HepG2 (cell line): ENCODE measurements at regions not wholly inside any gene's neighbourhood (a gene's known extent, or its start where the extent isn't known, plus 50 kb on each side); places are given as distances from the start of the nearest gene placed in this dataset.

Source experiments
- EHMT2 ChIP-seq: fragments of 200-600 bp; sonication (generic); IDR thresholded peaks from 2 replicates; pipeline ENCODE4 v1.7.0; 2017; ENCODE audit warnings: antibody characterized with exemption, low read depth, low read length, borderline replicate concordance
- GATAD1 ChIP-seq: IDR thresholded peaks from 2 replicates; pipeline ENCODE4 v1.6.1; 2016; ENCODE audit warnings: missing genetic modification reagents, missing compliant biosample characterization
- HNRNPL ChIP-seq: fragments of 200-400 bp; formaldehyde crosslinking; IDR thresholded peaks from 2 replicates; pipeline ENCODE4 v1.6.1; 2017; ENCODE audit warnings: mild to moderate bottlenecking, low read depth, low read length
- IKZF4 ChIP-seq: sonication (generic); formaldehyde crosslinking; IDR thresholded peaks from 2 replicates; pipeline ENCODE4 v1.5.1; 2020; ENCODE audit warnings: borderline replicate concordance, mild to moderate bottlenecking, low read depth, missing genetic modification reagents; ENCODE audit errors: not compliant biosample characterization
- KLF9 ChIP-seq: IDR thresholded peaks from 2 replicates; pipeline ENCODE4 v1.6.1; 2016; ENCODE audit warnings: low read depth
- KMT2B ChIP-seq: IDR thresholded peaks from 2 replicates; pipeline ENCODE4 v1.6.1; 2016; ENCODE audit warnings: missing genetic modification reagents, missing compliant biosample characterization
- MAFK ChIP-seq, 2 experiments: IDR thresholded peaks in 1 of 2; conservative IDR thresholded peaks in 1 of 2; 2 replicates each; pipeline ENCODE4 v1.6.1; 2011; ENCODE audit warnings: improper control_type of control experiment in 2 of 2, low read length in 2 of 2
- RAD21 ChIP-seq: fragments of 450-650 bp; formaldehyde crosslinking; IDR thresholded peaks from 2 replicates; pipeline ENCODE4 v1.5.0; 2020; ENCODE audit warnings: mild to moderate bottlenecking
- RAD51 ChIP-seq: fragments of 450-650 bp; IDR thresholded peaks from 2 replicates; pipeline ENCODE4 v1.6.1; 2016; ENCODE audit warnings: borderline replicate concordance
- SOX5 ChIP-seq: IDR thresholded peaks from 2 replicates; pipeline ENCODE4 v1.6.1; 2016; ENCODE audit warnings: borderline replicate concordance
- TCF7L2 ChIP-seq: IDR thresholded peaks from 2 replicates; pipeline ENCODE4 v1.6.1; 2011; ENCODE audit warnings: mild to moderate bottlenecking, low read depth, low read length, moderate library complexity
- TEAD3 ChIP-seq: optimal IDR thresholded peaks from 2 replicates; pipeline ENCODE3; 2016; ENCODE audit warnings: borderline replicate concordance
- XRCC5 ChIP-seq: fragments of 200-400 bp; formaldehyde crosslinking; optimal IDR thresholded peaks from 2 replicates; pipeline ENCODE3; 2017; ENCODE audit warnings: mild to moderate bottlenecking, low read length
- ZFP82 ChIP-seq: sonication (generic); formaldehyde crosslinking; IDR thresholded peaks from 2 replicates; pipeline ENCODE4 v1.5.1; 2020; ENCODE audit warnings: mild to moderate bottlenecking, missing genetic modification reagents, borderline replicate concordance
- ZFY ChIP-seq: sonication (generic); formaldehyde crosslinking; IDR thresholded peaks from 2 replicates; pipeline ENCODE4 v1.4.0; 2020; ENCODE audit warnings: missing genetic modification reagents
- ZNF484 ChIP-seq: sonication (generic); formaldehyde crosslinking; IDR thresholded peaks from 2 replicates; pipeline ENCODE4 v1.5.1; 2020; ENCODE audit warnings: mild to moderate bottlenecking, low read depth, missing genetic modification reagents, borderline replicate concordance
- ZNF773 ChIP-seq: sonication (generic); formaldehyde crosslinking; IDR thresholded peaks from 2 replicates; pipeline ENCODE4 v1.4.0; 2020; ENCODE audit warnings: missing genetic modification reagents, borderline replicate concordance
- ZNF839 ChIP-seq: sonication (generic); formaldehyde crosslinking; IDR thresholded peaks from 2 replicates; pipeline ENCODE4 v1.4.0; 2020; ENCODE audit warnings: missing genetic modification reagents, mild to moderate bottlenecking, borderline replicate concordance
- ZSCAN29 ChIP-seq: sonication (generic); formaldehyde crosslinking; conservative IDR thresholded peaks from 2 replicates; pipeline ENCODE4 v1.4.0; 2020; ENCODE audit warnings: mild to moderate bottlenecking, missing genetic modification reagents
- TF ChIP-seq, protein P1 (sequence below): sonication (generic); formaldehyde crosslinking; IDR thresholded peaks from 2 replicates; pipeline ENCODE4 v1.9.0; 2021; ENCODE audit warnings: missing genetic modification reagents, borderline replicate concordance
- TF ChIP-seq, protein P2 (sequence below): sonication (generic); formaldehyde crosslinking; IDR thresholded peaks from 2 replicates; pipeline ENCODE4 v1.5.0; 2020; ENCODE audit warnings: missing genetic modification reagents
- TF ChIP-seq, protein P3 (sequence below): IDR thresholded peaks from 2 replicates; pipeline ENCODE4 v1.6.1; 2016; ENCODE audit warnings: missing genetic modification reagents, missing compliant biosample characterization
- TF ChIP-seq, protein P4 (sequence below): sonication (generic); formaldehyde crosslinking; IDR thresholded peaks from 2 replicates; pipeline ENCODE4 v1.5.0; 2020; ENCODE audit warnings: mild to moderate bottlenecking, missing genetic modification reagents, moderate library complexity
- TF ChIP-seq, protein P5 (sequence below): sonication (generic); formaldehyde crosslinking; IDR thresholded peaks from 2 replicates; pipeline ENCODE4 v1.4.0; 2020; ENCODE audit warnings: mild to moderate bottlenecking, missing genetic modification reagents

DNA sequence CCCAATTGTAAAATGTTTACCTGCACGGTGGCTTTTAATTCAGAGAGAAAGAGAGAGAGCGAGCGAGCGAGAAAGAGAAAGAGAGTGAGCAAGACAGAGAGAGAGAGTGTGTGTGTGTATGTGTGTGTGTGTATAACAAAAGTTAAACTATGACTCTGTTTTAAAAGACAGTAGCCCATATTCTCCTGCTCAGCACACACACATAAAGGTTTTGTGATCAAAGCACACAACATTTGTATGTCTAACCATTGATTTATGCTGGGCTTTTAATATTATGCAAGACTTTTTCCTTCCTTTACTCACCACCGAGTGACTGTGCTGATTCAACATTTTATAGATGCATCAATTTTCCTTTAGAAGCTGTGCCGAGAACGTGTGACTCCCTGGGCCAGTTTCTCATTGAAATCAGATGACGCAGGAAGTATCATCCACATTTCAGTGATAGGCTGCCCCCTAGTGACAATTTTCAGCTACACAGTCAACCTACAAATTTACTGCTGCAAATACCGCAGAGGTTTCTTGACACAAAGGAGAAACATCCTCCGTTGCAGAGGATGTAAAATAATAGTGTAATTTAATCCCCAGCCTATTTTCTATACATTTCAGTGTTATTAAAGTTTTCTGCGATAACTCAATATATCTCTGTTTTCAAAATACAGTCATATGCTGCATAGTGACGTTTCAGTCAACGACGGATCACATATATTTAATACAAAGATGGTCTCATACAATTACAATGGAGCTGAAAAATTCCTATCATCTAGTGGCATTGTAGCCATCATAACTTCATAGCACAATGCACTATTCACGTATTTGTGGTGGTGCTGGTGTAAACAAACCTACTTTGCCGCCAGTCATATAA is 165.9 kb upstream of the TANK start (continued):
- TF ChIP-seq, protein P1, sequence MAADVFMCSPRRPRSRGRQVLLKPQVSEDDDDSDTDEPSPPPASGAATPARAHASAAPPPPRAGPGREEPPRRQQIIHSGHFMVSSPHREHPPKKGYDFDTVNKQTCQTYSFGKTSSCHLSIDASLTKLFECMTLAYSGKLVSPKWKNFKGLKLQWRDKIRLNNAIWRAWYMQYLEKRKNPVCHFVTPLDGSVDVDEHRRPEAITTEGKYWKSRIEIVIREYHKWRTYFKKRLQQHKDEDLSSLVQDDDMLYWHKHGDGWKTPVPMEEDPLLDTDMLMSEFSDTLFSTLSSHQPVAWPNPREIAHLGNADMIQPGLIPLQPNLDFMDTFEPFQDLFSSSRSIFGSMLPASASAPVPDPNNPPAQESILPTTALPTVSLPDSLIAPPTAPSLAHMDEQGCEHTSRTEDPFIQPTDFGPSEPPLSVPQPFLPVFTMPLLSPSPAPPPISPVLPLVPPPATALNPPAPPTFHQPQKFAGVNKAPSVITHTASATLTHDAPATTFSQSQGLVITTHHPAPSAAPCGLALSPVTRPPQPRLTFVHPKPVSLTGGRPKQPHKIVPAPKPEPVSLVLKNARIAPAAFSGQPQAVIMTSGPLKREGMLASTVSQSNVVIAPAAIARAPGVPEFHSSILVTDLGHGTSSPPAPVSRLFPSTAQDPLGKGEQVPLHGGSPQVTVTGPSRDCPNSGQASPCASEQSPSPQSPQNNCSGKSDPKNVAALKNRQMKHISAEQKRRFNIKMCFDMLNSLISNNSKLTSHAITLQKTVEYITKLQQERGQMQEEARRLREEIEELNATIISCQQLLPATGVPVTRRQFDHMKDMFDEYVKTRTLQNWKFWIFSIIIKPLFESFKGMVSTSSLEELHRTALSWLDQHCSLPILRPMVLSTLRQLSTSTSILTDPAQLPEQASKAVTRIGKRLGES (CRISPR knock-in tag), result no peak
- TF ChIP-seq, protein P2, sequence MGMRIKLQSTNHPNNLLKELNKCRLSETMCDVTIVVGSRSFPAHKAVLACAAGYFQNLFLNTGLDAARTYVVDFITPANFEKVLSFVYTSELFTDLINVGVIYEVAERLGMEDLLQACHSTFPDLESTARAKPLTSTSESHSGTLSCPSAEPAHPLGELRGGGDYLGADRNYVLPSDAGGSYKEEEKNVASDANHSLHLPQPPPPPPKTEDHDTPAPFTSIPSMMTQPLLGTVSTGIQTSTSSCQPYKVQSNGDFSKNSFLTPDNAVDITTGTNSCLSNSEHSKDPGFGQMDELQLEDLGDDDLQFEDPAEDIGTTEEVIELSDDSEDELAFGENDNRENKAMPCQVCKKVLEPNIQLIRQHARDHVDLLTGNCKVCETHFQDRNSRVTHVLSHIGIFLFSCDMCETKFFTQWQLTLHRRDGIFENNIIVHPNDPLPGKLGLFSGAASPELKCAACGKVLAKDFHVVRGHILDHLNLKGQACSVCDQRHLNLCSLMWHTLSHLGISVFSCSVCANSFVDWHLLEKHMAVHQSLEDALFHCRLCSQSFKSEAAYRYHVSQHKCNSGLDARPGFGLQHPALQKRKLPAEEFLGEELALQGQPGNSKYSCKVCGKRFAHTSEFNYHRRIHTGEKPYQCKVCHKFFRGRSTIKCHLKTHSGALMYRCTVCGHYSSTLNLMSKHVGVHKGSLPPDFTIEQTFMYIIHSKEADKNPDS (CRISPR knock-in tag), result no peak
- no peak for TF ChIP-seq ZSCAN29 (CRISPR knock-in tag)
- no peak for TF ChIP-seq ZFP82 (CRISPR knock-in tag)
- TF ChIP-seq ZNF839 (CRISPR knock-in tag), result no peak
- TF ChIP-seq, protein P3, sequence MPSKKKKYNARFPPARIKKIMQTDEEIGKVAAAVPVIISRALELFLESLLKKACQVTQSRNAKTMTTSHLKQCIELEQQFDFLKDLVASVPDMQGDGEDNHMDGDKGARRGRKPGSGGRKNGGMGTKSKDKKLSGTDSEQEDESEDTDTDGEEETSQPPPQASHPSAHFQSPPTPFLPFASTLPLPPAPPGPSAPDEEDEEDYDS (CRISPR knock-in tag), result no peak
- TF ChIP-seq GATAD1 (CRISPR knock-in tag), result no peak
- no peak for TF ChIP-seq SOX5 (CRISPR knock-in tag)
- TF ChIP-seq, protein P4, sequence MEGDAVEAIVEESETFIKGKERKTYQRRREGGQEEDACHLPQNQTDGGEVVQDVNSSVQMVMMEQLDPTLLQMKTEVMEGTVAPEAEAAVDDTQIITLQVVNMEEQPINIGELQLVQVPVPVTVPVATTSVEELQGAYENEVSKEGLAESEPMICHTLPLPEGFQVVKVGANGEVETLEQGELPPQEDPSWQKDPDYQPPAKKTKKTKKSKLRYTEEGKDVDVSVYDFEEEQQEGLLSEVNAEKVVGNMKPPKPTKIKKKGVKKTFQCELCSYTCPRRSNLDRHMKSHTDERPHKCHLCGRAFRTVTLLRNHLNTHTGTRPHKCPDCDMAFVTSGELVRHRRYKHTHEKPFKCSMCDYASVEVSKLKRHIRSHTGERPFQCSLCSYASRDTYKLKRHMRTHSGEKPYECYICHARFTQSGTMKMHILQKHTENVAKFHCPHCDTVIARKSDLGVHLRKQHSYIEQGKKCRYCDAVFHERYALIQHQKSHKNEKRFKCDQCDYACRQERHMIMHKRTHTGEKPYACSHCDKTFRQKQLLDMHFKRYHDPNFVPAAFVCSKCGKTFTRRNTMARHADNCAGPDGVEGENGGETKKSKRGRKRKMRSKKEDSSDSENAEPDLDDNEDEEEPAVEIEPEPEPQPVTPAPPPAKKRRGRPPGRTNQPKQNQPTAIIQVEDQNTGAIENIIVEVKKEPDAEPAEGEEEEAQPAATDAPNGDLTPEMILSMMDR, result peak; percentile 89
- peak; percentile 81 for TF ChIP-seq RAD21 (CRISPR knock-in tag)
- no peak for TF ChIP-seq ZNF484 (CRISPR knock-in tag)
- peak; percentile 35 for TF ChIP-seq XRCC5
- TF ChIP-seq, protein P5, sequence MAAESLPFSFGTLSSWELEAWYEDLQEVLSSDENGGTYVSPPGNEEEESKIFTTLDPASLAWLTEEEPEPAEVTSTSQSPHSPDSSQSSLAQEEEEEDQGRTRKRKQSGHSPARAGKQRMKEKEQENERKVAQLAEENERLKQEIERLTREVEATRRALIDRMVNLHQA (CRISPR knock-in tag), result no peak
- TF ChIP-seq TEAD3 (CRISPR knock-in tag), result peak; percentile 18
- TF ChIP-seq IKZF4 (CRISPR knock-in tag), result no peak
- peak; percentile 65 to 68 for TF ChIP-seq MAFK (conservative IDR thresholded peaks at IDR 0.05 in 1 of 2, IDR thresholded peaks at IDR 0.05 in 1 of 2; ENCODE audit: low read length in 2 of 2)
- no peak for TF ChIP-seq TCF7L2
- TF ChIP-seq KLF9 (CRISPR knock-in tag), result no peak
- no peak for TF ChIP-seq ZFY
- TF ChIP-seq ZNF773 (CRISPR knock-in tag), result no peak
- no peak for TF ChIP-seq HNRNPL
- TF ChIP-seq RAD51, result no peak
- TF ChIP-seq EHMT2, result no peak
- TF ChIP-seq KMT2B (CRISPR knock-in tag), result no peak
